ENCODE measurements at regions not wholly inside any gene's neighbourhood (a gene's known extent, or its start where the extent isn't known, plus 50 kb on each side); places are given as distances from the start of the nearest gene placed in this dataset.

DNA sequence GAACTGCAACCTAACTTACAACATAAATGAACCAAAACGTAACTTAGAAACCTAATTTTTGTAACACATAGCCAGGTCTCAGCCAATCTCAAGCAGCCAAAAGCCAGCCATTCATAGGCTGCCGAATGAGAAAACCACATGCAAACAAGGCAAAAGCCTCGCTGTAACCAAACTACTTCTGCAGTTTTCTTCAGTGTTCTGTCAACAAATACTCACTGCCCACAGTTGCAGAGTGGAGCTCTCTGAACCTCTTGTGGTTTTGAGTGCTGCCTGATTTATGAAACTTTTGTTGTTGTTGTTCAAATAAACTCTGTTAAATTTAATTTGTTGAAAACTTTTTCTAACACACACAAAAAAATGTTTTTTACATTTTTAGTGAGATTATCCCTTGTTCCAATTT, 251.2 kb downstream of the PAPSS1 start:
- Histone ChIP-seq H3K4me3 (no peak overlapping the region), H3K27ac (replicated peaks in 1 of 4) (no peak overlapping the region), H3K9me3 (no peaks in the 10 kb centered on the region), H3K36me3 (no peaks in the 10 kb centered on the region), H3K27me3 (no peaks in the 10 kb centered on the region), H3K4me1 (no peaks in the 10 kb centered on the region)
- TF ChIP-seq POLR2A (IDR thresholded peaks at IDR 0.05; ENCODE audit: low read depth) (no peak), POLR2AphosphoS5 (IDR thresholded peaks at IDR 0.05) (no peak), EP300 (IDR thresholded peaks at IDR 0.05) (no peak)
- TF ChIP-seq, protein P1, sequence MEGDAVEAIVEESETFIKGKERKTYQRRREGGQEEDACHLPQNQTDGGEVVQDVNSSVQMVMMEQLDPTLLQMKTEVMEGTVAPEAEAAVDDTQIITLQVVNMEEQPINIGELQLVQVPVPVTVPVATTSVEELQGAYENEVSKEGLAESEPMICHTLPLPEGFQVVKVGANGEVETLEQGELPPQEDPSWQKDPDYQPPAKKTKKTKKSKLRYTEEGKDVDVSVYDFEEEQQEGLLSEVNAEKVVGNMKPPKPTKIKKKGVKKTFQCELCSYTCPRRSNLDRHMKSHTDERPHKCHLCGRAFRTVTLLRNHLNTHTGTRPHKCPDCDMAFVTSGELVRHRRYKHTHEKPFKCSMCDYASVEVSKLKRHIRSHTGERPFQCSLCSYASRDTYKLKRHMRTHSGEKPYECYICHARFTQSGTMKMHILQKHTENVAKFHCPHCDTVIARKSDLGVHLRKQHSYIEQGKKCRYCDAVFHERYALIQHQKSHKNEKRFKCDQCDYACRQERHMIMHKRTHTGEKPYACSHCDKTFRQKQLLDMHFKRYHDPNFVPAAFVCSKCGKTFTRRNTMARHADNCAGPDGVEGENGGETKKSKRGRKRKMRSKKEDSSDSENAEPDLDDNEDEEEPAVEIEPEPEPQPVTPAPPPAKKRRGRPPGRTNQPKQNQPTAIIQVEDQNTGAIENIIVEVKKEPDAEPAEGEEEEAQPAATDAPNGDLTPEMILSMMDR (IDR thresholded peaks at IDR 0.05), result no peak
- DNase-seq (ENCODE audit: extremely low spot score), result no peak
- WGBS, result 73% methylated on average over 3 of the region's 3 CpGs
- intact Hi-C loops (cut with DNase I), result no loop called here

DNA sequence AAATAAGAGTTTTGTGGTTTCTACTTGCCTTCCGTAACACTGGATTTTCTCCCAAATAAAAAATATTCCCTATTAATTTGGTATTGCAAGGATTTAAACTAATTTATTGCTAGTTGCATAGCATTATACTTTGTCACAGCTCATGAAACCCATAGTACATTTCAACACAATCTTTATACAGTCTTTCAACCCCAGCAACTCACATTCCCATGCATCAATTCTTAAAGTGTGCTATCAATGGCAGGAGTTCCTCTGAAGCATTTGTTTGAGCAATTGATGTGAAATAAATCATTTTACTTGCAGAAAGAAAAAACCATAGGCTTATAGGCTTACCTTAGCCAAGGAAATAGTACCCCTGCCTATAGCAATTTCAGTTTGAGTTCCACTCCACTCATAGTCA, 251.9 kb downstream of the PAPSS1 start:
- Histone ChIP-seq H3K4me1 (no peaks in the 10 kb centered on the region), H3K27ac (replicated peaks in 1 of 4) (no peak overlapping the region), H3K27me3 (no peaks in the 10 kb centered on the region), H3K9me3 (no peaks in the 10 kb centered on the region), H3K4me3 (no peak overlapping the region), H3K36me3 (no peaks in the 10 kb centered on the region)
- intact Hi-C loops (cut with DNase I), result no loop called here
- DNase-seq (ENCODE audit: extremely low spot score), result no peak
- TF ChIP-seq, protein P1 (IDR thresholded peaks at IDR 0.05), result no peak
- TF ChIP-seq POLR2A (IDR thresholded peaks at IDR 0.05; ENCODE audit: low read depth), result no peak
- no peak for TF ChIP-seq EP300 (IDR thresholded peaks at IDR 0.05)
- TF ChIP-seq POLR2AphosphoS5 (IDR thresholded peaks at IDR 0.05), result no peak
- 98% methylated on average over 1 of the region's 1 CpG for WGBS

DNA sequence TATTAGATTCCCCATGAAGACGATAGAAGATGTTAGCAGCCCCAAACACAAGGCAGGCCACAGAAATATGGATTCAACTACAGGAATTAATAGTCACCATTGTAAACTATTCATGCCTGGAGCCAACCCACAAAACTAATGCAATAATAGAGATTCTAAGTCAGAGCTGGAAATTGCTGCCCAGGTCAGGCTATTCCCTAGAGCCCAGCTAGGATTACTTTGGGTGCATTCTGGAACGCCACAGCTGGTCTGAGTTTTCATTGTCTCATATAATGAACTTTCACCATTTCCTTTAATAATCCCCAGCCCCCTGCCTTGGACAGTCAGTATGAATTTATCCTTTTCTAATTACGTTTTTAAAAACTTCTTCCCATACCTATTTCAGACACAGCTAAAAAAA, 252.6 kb downstream of the PAPSS1 start:
- no peaks in the 10 kb centered on the region for H3K4me1 ChIP-seq
- intact Hi-C loops (cut with DNase I), result no loop called here
- WGBS, result 77% methylated on average over 3 of the region's 3 CpGs
- no peak for DNase-seq (ENCODE audit: extremely low spot score)
- H3K27me3 ChIP-seq, result no peaks in the 10 kb centered on the region
- H3K36me3 ChIP-seq, result no peaks in the 10 kb centered on the region
- no peak overlapping the region for H3K4me3 ChIP-seq
- no peak overlapping the region for H3K27ac ChIP-seq (replicated peaks in 1 of 4)
- no peaks in the 10 kb centered on the region for H3K9me3 ChIP-seq
- TF ChIP-seq, protein P1 (IDR thresholded peaks at IDR 0.05), result no peak
- TF ChIP-seq EP300 (IDR thresholded peaks at IDR 0.05), result no peak
- no peak for TF ChIP-seq POLR2AphosphoS5 (IDR thresholded peaks at IDR 0.05)
- no peak for TF ChIP-seq POLR2A (IDR thresholded peaks at IDR 0.05; ENCODE audit: low read depth)

DNA sequence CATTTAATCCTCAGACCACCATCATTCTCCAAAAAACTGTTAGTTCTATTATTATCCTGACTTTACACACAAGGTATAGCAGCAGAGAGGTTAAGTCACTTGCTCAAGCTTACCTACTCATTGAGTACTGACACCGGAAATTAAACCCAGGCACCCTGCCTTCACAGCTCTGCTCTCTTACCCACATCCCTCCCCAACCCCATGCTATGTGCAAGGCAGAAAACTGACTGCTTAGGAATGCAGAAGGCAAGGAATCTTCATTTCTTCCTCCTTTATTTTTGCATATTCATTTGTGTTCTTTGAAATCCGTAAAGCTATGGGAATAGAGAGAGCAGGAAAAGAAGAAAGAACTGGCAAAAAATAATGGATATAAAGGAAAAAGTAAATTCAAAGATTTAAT, 261.8 kb downstream of the PAPSS1 start:
- Histone ChIP-seq H3K9me3 (peaks cover 0 to 5% (median 0%) of the 10 kb centered on the region in 4 donors), H3K4me3 (no peak overlapping the region), H3K36me3 (no peaks in the 10 kb centered on the region), H3K4me1 (peaks cover 0 to 12% (median 2%) of the 10 kb centered on the region in 4 donors), H3K27me3 (no peaks in the 10 kb centered on the region), H3K27ac (replicated peaks in 1 of 4) (no peak overlapping the region)
- 89% methylated on average over 2 of the region's 2 CpGs for WGBS
- TF ChIP-seq POLR2AphosphoS5 (IDR thresholded peaks at IDR 0.05) (no peak), POLR2A (IDR thresholded peaks at IDR 0.05; ENCODE audit: low read depth) (no peak), EP300 (IDR thresholded peaks at IDR 0.05) (no peak)
- TF ChIP-seq, protein P1 (IDR thresholded peaks at IDR 0.05), result no peak
- intact Hi-C loops (cut with DNase I), result no loop called here
- DNase-seq (ENCODE audit: extremely low spot score), result no peak

DNA sequence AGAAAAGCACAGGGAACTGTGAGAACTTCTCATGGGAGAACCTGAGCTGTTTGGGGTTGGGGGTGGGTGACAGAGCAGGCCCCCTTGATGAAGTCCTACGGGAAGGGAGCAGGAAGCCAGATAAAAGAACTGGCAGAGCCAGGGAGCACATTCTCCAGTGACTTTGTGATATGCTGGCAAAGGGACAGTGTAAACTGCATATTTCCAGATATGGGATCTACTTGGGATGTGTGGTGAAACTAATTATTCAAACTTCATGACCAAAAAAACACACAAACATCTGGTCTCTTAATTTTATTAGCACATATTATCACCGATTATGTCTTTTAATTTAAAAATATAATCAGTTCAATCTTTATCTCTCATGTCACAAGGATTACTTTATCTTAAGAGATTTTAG, 266.0 kb downstream of the PAPSS1 start:
- Histone ChIP-seq H3K36me3 (no peaks in the 10 kb centered on the region), H3K27ac (replicated peaks in 1 of 4) (no peak overlapping the region), H3K9me3 (no peaks in the 10 kb centered on the region), H3K27me3 (no peaks in the 10 kb centered on the region), H3K4me3 (no peak overlapping the region), H3K4me1 (peaks cover 0 to 29% (median 4%) of the 10 kb centered on the region in 4 donors)
- no peak for DNase-seq (ENCODE audit: extremely low spot score)
- 62% methylated on average over 2 of the region's 2 CpGs for WGBS
- TF ChIP-seq, protein P1 (IDR thresholded peaks at IDR 0.05), result no peak
- TF ChIP-seq POLR2A (IDR thresholded peaks at IDR 0.05; ENCODE audit: low read depth), result no peak
- no peak for TF ChIP-seq POLR2AphosphoS5 (IDR thresholded peaks at IDR 0.05)
- no peak for TF ChIP-seq EP300 (IDR thresholded peaks at IDR 0.05)
- intact Hi-C loops (cut with DNase I), result no loop called here
